ENCODE measurements at regions not wholly inside any gene's neighbourhood (a gene's known extent, or its start where the extent isn't known, plus 50 kb on each side); places are given as distances from the start of the nearest gene placed in this dataset.

DNA sequence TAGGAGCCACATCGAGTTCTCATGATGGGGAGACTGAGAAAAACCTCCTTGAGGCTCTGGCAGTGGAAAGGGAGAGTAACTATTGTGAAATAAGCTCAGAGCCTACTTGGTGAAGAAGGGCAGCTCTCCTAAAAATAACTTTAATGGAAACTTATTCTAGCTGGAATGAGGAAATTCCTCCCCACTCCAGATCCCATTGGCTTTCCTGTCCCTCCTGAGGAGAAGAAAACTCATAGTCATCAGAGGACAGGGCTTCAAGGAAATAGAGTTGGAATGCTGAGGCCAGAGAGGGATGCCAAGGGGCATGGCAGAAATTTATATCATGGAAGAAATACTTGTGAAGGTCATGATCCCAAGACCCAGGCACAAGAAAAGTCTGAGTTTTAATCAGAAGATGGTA lies 70.7 kb upstream of the TAPT1 start:
- Histone ChIP-seq H3K4me1 (replicated peaks in 1 of 2; ENCODE audit: control insufficient read depth in 2 of 2, insufficient read depth in 2 of 2, low read length in 2 of 2) (no peaks in the 10 kb centered on the region), H3K4me3 (no peak overlapping the region), H2AFZ (ENCODE audit: low read depth, low read length) (no peak overlapping the region), H3K79me2 (ENCODE audit: control insufficient read depth, insufficient read depth, low read length) (no peaks in the 10 kb centered on the region), H3K27me3 (ENCODE audit: control insufficient read depth in 2 of 2, insufficient read depth in 2 of 2, low read length in 2 of 2) (no peaks in the 10 kb centered on the region), H3K4me2 (ENCODE audit: insufficient read depth, low read length) (no peak overlapping the region), H3K36me3 (ENCODE audit: control insufficient read depth, insufficient read depth, low read length) (no peaks in the 10 kb centered on the region), H3K9me3 (replicated peaks; ENCODE audit: control insufficient read depth, insufficient read depth, low read depth, low read length) (no peaks in the 10 kb centered on the region), H3K9me1 (ENCODE audit: control insufficient read depth, insufficient read depth, low read length) (no peaks in the 10 kb centered on the region), H3K27ac (ENCODE audit: extremely low read depth, low read depth, low read length) (no peak overlapping the region), H3K9ac (ENCODE audit: insufficient read depth in 1 of 2, low read depth in 2 of 2, low read length in 2 of 2) (no peak overlapping the region), H4K20me1 (replicated peaks; ENCODE audit: control insufficient read depth, insufficient read depth, low read length) (no peaks in the 10 kb centered on the region)
- 0% methylated on average over 1 of the region's 1 CpG for WGBS (ENCODE audit: insufficient coverage, low coverage, missing lambda C conversion rate)
- ChIA-PET POLR2A (no interaction called here), CTCF (ENCODE audit: low intra/inter-chr PET ratio) (no interaction called here)
- no peak for FAIRE-seq
- no peak for DNase-seq (ENCODE audit: extremely low read depth in 1 of 4, low spot score in 3 of 4)
- intact Hi-C loops (cut with micrococcal nuclease) (no loop called here), in situ Hi-C loops (cut with MboI) (loop anchor here (10.0 to 25.0 kb wide), 2 partner anchors 158 to 1040 kb away; no protein-coding TSS in a partner anchor)
- BruUV-seq (replicated peaks), result no TSS peak
- TF ChIP-seq SRSF3 (IDR thresholded peaks at IDR 0.05; ENCODE audit: insufficient read depth, low read length) (no peak), TAF1 (IDR thresholded peaks at IDR 0.05; ENCODE audit: control insufficient read depth, extremely low read depth, insufficient read depth, low read length, severe bottlenecking) (no peak), KLF10 (CRISPR knock-in tag; IDR thresholded peaks at IDR 0.05) (no peak), SMAD2 (IDR thresholded peaks at IDR 0.05; ENCODE audit: low read depth, low read length) (no peak), KLF6 (CRISPR knock-in tag; IDR thresholded peaks at IDR 0.05; ENCODE audit: borderline replicate concordance) (no peak), CHD2 (IDR thresholded peaks at IDR 0.05; ENCODE audit: low read depth, low read length) (no peak), CBX2 (IDR thresholded peaks at IDR 0.05; ENCODE audit: insufficient read depth, low read length, poor library complexity, severe bottlenecking) (no peak), ZNF639 (CRISPR knock-in tag; conservative IDR thresholded peaks at IDR 0.05 in 1 of 2, IDR thresholded peaks at IDR 0.05 in 1 of 2) (no peak), HDGF (IDR thresholded peaks at IDR 0.05) (no peak), SREBF2 (CRISPR knock-in tag; IDR thresholded peaks at IDR 0.05) (no peak)
- TF ChIP-seq, protein P1, sequence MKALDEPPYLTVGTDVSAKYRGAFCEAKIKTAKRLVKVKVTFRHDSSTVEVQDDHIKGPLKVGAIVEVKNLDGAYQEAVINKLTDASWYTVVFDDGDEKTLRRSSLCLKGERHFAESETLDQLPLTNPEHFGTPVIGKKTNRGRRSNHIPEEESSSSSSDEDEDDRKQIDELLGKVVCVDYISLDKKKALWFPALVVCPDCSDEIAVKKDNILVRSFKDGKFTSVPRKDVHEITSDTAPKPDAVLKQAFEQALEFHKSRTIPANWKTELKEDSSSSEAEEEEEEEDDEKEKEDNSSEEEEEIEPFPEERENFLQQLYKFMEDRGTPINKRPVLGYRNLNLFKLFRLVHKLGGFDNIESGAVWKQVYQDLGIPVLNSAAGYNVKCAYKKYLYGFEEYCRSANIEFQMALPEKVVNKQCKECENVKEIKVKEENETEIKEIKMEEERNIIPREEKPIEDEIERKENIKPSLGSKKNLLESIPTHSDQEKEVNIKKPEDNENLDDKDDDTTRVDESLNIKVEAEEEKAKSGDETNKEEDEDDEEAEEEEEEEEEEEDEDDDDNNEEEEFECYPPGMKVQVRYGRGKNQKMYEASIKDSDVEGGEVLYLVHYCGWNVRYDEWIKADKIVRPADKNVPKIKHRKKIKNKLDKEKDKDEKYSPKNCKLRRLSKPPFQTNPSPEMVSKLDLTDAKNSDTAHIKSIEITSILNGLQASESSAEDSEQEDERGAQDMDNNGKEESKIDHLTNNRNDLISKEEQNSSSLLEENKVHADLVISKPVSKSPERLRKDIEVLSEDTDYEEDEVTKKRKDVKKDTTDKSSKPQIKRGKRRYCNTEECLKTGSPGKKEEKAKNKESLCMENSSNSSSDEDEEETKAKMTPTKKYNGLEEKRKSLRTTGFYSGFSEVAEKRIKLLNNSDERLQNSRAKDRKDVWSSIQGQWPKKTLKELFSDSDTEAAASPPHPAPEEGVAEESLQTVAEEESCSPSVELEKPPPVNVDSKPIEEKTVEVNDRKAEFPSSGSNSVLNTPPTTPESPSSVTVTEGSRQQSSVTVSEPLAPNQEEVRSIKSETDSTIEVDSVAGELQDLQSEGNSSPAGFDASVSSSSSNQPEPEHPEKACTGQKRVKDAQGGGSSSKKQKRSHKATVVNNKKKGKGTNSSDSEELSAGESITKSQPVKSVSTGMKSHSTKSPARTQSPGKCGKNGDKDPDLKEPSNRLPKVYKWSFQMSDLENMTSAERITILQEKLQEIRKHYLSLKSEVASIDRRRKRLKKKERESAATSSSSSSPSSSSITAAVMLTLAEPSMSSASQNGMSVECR (CRISPR knock-in tag; IDR thresholded peaks at IDR 0.05), result no peak
- no peak for ATAC-seq
